SK-N-DZ (cell line): ENCODE measurements at regions not wholly inside any gene's neighbourhood (a gene's known extent, or its start where the extent isn't known, plus 50 kb on each side); places are given as distances from the start of the nearest gene placed in this dataset.

Experiments used
- DNase-seq: peaks from one replicate; pipeline ENCODE4 v3.0.0-alpha.2; 2015; ENCODE audit warnings: low spot score

DNA sequence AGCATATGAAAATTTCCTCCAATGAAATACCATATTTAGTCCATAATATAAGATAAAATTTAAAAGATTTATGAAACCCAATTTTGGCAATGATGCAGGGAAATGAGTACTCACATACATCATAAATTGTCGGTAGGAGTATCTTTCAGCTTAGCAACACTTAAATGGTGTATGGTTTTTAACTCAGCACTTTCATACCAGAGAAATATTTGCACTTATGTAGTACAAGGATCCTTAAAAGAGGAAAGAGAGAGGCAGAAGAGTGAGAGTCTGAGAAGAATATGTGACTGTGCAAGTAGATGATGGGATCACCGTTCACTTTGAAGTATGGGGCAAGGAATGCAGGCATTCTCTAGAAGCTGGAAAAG lies 379.3 kb upstream of the DCN start:
- DNase-seq: no peak

DNA sequence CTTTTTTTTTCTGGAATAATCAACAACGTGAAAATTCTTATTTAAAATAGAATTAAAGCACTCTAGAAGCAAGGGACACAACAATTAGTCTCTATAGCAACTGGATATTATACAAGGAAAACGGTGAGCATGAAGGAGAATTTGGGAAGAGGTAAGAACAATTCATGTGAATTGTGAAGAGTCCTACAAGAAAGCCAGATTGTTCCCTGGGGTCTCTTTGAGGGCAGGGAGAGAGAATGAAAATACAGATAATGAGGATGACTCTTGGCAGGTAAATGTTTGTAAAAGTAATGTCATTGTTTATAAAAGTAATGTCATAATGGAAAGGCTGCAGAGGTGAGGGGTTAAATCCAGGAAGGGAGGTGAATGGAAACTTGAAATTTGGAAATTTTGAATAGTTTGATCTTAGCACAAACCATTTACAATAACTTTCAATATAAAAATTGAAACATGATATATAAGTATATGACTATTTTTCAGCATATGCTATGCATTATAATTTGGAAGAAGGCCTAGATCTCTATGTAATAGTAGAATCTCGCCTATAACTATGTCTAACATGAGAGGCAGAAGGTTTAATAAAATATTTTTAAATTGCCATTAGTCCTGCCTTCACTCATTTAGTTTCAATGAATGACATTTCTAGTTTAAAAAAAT lies 378.8 kb upstream of the DCN start:
- DNase-seq: no peak

DNA sequence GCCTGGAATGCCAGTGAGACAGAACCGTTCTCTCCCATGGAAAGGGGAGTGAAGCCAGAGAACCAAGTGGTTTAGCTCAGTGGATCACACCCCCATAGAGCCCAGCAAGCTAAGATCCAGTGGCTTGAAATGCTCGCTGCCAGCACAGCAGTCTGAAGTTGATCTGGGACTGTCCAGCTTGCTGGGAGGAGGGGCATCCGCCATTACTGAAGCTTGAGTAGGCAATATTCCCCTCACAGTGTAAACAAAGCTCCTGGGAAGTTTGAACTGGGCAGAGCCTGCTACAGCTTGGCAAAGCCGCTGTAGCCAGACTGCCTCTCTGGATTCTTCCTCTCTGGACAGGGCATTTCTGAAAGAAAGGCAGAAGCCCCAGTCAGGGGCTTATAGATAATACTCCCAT lies 374.3 kb upstream of the DCN start:
- DNase-seq: peak; percentile 35

DNA sequence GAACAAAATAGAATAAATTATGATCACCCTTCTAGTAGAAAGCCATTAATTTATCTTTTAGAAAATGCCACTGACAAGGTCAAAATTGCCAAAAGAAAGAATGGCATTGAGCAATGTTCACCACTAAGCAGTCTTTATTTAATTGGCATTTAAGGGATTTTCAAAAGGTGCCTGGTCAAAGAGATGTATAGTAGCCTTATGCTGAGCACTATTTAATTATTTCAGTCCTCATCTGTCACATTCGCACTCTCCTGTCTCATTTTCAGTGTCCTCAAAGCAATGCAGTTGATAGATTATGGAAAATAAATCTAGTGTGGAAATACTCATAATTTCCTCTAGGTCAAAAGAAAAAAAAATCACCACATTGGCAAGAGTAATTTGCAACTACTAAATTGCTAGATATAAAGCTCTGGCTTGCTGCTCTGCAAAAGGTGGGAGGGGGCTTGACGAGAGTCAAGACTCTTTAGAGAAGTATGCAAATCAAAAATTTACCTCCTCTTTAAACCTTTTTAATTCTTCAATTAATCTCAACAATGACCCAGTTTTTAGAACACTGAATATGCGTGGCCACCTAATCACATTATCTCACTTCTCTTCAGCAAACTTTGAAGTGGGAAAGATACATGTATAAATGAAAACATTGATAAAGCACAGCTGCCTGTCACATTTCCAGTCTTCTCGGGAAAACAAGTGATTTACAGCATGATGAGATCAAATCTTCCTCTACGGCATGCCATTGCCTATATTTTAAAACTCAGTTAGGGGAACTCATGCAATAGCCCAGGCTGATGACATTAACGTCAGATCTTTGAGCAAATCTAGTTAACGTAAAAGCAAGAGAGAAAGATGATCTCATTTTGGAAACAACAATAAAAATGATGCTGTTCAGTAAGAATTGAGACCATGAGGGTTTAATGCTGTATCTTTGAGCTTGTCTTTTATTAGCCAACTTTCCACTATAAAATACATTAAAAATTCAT lies 373.1 kb upstream of the DCN start:
- peak; percentile 98 for DNase-seq

DNA sequence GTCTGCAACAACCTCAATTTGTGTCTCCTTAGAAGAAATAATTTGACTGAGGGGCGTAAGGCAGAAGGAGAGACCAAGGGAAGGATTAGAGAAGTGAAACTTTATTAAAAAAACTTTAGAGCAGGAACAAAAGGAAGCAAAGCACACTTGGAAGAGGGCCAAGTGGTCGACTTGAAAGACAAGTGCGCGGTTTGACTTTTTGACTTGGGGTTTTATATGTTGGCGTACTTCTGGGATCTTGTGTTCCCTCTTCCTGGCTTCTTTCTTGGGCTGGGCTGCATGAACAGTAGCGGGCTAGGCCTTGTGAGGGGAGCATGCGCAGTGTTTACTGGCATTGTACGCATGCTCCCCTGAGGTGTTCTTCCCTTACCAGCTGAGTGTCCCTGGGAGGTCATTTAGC lies 369.3 kb upstream of the DCN start:
- no peak for DNase-seq

DNA sequence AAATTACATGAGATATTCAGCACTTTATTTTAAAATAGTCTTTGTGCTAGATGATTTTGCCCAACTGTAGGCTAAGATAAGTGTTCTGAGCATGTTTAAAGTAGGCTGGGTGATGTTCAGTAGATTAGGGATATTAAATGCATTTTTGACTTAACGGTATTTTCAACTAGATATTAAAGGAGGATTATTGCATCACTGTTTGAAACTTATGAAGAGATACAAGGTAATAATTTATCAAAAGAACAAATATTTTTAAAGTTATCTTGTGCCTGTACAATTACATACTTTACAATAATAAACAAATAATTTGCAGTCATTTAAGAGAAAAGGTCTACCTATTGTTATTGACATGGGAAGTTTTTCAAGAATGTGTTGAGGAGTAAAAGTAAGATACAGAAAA lies 368.6 kb upstream of the DCN start:
- DNase-seq: no peak

DNA sequence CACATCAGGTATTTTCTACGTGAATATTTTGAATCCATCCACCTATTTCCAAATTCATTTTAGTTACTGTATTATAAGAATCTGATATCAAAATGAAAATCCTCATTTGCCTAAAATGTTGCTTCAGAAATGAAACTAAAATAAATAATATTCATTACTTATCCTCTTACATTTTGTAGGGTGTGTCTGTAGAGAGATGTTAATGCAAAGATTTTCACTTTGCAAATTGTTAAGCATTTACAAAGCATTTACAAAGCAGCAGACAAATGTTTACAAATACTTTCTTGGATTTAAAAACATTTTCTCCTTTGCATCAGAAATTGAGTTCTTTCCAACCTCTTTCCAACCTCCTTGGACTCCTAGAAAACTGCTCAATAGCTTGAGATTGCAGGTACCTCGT lies 360.0 kb upstream of the DCN start:
- DNase-seq: no peak

DNA sequence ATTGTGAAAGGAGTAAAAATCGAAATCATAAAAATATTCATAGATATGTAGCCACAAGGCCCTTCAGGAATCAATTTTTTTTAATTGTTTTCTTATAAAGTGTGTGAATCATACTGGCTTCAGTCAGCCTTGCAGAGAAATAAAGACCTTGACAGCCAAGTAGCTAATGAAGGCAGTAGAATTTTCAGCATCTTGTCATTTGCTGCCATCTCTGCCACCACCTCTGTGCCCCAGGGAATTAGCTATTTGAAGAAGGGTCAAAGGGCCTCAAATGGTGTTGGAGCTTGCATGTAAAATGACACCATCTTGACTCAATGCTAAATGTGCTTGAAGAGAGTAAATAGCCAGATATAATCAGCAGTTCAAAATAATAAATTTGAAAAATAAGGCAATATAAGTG lies 359.4 kb upstream of the DCN start:
- peak; percentile 37 for DNase-seq

DNA sequence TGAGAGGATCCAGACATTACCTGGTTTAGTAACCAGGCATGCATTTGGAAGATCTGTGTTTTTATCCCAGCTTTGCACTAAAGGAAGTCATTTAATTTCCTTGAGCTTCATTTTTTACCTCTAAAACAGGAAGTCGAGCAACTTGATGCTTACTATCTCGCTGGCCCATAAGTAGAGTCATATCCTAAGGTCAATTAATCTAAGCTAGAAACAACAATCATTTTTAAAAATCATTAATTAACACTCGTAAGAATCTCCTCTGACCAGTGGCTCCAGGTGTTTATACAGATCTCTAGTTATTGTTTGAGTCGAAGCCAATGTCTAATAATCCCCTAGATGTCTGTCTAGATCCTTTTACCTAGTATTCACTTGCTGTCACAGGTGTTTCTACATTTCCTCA lies 355.8 kb upstream of the DCN start:
- no peak for DNase-seq

DNA sequence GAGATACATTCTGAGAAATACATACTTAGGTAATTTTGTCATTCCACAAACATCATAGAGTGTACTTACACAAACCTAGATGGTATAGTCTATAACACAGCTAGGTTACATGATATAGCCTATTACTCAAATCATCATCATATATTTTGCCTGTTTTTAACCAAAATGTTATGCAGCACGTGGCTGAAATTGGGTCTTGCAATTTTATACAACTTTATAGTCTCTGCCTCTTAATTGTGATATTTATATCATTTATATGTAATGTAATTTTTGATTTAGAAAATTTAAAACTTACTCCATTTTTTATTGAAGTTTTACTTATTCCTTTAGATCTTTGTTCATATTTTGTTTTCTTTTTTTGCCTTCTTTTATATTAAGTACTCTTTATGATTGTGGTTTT lies 350.7 kb upstream of the DCN start:
- DNase-seq: no peak

DNA sequence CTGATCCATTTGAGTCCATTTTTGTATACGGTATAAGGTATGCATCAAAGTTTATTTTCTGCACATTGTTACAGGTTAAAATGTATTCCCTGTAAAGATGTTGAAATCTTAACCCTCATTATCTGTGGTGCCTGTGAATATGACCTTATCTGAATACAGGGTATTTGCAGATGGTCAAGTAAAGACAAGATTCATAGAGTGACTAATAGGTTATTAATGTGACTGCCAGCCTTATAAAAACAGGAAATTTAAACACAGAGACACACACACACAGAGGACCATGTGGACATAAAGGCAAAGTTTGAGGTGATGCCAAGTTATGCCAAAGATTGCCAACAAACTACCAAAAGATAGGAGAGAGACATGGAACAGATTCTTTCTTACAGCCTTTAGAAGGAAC lies 347.2 kb upstream of the DCN start:
- DNase-seq: no peak

DNA sequence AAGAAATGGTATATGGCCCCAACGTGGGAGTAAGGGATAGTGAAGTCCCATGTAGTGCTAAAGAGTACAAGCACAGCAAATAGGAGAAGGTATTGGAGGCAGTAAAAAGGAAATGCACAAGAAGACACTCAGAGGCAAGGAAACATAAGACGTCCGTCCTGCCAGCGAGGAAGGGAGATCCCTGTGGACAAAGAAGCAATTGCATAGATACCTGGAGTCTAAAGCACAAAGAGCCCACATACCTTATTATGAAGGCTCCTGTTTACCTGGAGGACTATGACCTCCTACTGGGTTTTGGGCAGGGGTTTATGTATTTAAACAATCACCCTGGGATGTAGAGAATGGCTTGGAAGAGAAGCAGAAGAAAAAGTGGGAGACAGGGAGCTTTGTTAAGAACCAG lies 341.2 kb upstream of the DCN start:
- no peak for DNase-seq

DNA sequence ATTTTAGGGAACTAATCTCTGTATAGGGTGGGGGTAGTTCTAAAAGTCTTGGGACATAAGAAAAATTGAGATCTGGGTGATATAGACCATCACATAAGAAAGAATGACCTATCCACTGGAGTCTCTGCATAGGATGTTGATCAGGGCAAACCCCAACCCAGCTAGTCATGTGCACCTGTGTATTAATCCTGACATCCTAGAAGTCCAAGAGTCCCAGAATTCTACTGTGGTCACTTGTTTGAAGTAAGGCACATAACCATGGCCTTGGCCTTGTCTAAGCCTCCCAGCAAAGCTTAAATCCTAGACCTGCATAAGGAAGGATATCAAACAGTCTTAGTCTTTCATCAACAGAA lies 334.1 kb upstream of the DCN start:
- no peak for DNase-seq

DNA sequence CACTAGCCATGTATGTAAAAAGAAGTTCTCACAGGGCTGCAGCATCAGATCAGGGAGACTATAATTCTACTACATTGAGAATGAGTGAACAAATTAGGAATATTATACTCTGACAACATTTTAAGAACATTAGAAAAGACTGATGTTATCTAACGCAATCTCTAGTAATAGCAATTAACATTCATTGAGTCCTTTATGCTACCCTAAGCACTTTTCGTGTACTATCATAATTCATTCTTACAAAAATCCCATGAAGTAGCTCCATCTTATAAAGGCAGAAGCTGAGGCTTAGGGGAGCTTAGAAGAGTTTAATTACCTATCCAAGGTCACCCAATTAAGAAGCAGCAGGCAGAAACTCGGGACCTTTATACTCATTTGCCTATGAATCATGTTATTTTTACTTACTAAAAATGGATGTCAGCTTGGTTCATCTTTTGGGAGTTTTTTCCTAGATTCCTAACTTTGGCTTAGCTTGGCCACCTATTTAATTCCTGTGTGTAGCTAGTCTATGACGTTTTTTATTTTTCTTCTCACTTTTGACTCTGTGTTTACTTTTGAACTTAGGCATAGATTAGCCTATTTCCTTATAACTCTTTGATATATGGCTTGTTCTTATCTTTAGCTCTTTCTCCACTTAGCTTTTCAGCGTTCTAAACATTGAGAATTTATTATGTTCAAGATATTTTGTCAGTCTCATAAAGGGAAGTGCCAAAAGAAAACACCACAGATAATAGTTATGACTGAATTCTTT lies 333.5 kb upstream of the DCN start:
- no peak for DNase-seq

DNA sequence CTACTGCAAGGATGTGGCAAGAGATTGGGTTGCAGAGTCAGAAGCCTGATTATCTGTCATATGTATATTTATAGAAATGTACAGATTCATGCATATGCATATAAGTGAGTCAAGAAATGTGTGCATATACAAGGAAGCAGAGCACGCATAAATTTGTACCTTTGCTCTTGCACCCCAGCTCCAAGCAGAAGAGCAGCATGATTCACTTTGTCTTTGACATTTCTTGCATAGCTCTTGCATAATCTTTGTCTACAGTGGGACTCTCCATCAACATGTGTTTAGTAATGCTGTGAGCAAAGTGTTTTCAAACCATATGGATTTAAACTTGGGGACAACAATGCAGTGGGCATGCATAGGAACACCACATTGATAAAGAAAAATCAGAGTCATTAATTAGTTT lies 330.7 kb upstream of the DCN start:
- DNase-seq: no peak

DNA sequence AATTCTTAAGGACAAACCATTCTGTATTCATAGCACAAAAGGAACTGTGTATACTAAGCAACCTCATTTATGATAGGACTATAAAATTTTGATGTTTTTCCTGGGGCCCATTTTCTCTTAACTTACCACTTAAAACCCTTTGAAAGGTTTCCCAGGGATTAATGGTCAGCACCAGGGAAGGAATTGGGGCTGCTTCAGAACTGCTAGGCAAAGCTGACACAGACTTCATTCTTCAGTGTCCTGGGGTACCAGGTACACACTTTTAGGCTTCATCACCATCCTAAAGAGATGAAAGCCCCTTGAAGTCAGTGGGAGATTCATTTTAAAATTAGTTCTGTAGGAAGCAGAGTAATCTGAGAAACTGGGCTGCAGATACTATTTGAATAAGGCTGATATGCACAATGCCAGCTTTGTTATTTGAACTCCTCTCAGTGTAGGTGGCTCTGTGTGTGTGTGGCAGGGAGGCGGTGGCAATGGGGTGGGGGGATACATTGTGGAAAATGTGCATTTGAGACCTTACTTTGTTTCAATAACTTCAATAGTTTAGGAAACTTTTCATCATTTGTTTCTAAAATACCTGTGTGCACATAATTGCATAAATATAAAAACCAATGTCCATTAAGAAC lies 329.3 kb upstream of the DCN start:
- no peak for DNase-seq

DNA sequence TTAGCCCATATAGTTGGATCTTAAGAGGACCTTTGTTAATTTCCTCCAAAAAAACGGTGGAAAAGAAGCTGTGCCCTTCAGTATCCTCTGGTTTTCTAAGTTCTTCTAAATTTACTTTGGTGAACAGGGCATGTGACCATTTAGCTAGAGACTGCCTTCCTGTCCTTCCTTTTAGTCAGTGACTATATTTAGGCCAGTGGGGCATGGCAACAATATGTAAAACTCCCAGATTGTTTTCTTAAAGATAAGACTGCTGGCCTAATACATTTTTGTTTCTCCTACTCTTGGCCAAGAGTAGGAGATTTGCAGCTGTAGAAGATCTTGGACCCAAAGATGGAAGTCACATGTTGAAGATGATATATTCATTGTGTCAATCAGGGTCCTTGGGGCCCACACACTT lies 325.1 kb upstream of the DCN start:
- DNase-seq: no peak

DNA sequence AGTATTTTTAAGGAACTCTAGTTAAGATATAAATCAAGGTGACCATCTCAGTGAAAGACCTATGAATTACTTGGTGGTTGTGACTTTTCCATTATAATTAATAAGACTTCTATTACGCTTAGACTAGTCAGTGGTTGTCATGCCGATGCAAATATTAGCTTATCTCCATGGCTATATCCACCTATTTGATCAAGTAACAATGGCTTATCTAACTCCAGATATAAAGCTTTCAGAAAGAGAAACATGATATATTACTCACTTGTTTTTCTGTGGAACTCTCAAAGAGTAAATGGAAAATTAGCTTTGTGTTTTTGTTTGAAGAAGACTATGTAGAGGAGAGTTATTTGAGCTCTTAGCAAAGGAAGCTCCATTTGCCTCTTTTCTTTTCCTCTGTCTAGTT lies 323.8 kb upstream of the DCN start:
- no peak for DNase-seq

DNA sequence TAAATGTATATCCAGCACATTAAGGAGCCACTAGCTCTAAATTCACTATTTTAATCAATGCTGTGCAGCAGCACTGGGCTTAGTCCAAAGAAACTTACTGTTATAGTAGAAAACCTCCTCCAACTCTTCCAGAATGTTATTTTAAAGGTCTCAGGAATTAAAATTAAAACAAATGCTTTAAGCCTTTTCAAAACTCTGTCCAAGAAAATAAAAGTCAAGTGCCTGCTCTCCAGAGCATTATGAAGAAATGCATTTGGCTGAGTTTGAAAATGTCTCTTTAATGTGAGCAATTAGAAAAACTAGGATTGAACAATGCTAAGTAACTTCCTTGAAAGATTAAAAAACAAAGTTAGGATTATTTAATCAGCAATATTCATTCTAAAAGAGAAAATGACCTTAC lies 322.4 kb upstream of the DCN start:
- no peak for DNase-seq

DNA sequence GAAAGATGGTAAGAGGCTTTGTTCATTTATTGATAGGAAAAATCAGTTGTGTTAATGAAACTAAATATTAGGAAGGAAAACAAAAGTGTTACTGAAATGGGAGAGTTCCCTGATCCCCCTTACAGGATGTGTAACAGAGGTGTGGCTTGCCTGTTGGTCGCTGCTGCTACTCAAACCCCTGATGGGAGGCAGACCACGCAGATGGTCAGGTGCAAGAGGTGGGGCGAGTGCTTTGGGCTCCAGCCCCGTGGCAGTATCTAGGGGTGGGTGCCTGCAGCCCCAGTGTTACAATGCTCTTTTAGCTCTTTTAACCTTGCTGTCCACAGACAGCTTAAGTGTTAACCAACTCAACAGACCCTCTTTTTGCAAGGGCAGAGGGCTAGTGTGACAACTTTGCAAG lies 319.6 kb upstream of the DCN start:
- DNase-seq: no peak

DNA sequence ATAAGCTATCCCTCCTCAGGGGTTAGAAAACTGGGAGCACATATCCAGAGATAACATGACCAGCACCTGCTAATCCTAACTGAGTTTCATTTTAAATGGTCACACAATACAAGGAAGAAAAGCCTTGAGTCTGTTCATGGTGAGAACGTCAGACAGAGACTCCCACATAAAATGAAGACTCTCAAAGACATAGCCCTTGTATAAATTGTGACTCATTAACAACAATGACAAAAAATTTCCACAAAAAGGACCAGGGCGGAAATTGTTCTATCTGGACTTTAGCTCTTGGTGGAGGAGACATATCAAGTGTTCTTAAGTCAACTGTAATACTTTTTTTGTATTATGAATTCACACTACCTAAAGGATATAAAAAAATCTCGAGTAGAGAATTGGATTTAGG lies 313.7 kb upstream of the DCN start:
- no peak for DNase-seq

DNA sequence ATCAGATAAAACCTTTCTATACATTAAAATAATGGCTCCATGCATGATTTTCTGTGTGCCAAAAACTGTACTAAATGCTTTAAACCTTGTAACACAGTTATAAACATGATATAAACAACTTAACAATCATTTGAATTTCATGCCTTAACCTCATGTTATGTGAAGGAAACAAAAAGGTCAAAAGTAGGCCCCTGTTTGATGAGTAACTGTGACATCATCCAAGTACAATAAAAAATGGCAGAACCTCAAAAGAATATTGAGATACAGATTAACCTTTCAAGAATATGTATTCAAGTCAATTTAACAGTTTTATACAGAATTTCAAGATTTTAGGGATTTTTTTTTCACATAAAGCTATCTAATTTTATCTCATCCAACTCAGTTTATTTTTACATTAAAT lies 310.7 kb upstream of the DCN start:
- DNase-seq: no peak
